ENCODE measurements at regions not wholly inside any gene's neighbourhood (a gene's known extent, or its start where the extent isn't known, plus 50 kb on each side); places are given as distances from the start of the nearest gene placed in this dataset.

GRCh38 chr7:124413029-124413428 lies 352.6 kb downstream of the GPR37 start:
- DNase-seq: no peak

DNA sequence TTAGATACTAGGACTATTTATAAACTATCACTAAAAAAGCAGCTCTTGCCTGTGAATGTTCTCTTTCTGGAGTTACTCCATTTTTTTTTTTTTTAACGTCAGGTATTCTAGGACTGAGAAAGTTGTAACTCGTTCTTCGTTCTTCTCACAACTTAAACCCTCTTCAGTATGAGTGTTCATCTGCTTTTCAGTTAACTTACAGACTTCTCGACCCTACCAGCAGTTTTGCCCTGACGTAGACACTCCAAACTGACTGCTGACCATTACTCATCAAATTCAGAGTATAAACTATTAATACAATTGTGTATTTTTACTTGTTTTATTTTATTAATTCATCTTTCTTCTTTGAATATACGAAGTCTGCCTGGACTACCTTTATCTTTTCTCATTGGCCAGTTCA lies 353.1 kb downstream of the GPR37 start:
- DNase-seq: no peak

- DNase-seq: no peak
Measured at GRCh38 chr7:124411796-124412195, 353.8 kb downstream of the GPR37 start.

- DNase-seq: no peak
Measured at GRCh38 chr7:124403587-124403986, 362.0 kb downstream of the GPR37 start.

- no peak for DNase-seq
Measured at GRCh38 chr7:124403112-124403511, 362.5 kb downstream of the GPR37 start.

DNA sequence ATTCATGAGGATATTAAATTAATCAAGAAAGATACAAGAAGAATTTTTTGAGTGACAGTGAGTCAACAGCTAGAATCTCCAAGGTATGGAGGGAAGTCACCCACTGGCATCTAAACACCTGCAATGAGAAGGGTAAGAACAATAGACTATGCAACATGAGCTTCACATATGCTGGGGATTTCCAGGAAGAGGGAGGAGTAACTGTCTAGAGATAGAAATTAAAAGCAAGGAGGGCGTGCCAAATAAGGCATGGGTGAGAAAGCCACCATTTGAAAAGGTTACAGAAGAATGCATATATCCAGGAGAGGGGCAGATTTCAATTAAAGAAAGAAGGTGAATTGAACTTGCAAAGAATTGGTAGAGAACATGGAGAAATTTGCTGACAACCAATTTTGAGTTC lies 365.7 kb downstream of the GPR37 start:
- no peak for DNase-seq

DNA sequence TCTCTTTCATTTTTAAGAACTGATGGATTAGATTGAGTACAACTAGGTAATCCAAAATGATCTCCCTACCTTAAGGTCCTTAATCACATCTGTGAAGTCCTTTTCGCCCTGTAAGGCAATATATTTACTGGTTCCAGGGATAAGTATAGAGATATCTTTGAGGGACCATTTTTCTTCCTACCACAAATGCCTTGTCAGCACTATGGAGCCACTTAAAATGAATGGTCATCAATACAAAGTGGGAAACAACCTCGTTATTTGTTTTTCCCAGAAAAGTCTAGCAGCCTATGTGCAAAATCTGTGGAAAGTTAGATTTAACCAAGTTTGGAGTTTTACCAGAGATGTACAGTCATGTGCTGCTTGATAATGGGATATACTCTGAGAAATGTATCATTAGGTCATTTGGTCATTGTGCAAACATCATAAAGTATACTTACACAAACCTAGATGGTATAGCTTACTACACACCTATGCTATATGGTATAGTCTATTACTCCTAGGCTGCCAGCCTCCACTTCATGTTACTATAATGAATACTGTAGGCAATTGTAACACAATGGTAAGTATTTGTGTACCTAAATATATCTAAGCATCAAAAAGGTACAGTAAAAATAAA lies 366.2 kb upstream of the TMEM229A start:
- no peak for DNase-seq

- no peak for DNase-seq
Measured at GRCh38 chr7:124397134-124397533, 364.3 kb upstream of the TMEM229A start.

DNA sequence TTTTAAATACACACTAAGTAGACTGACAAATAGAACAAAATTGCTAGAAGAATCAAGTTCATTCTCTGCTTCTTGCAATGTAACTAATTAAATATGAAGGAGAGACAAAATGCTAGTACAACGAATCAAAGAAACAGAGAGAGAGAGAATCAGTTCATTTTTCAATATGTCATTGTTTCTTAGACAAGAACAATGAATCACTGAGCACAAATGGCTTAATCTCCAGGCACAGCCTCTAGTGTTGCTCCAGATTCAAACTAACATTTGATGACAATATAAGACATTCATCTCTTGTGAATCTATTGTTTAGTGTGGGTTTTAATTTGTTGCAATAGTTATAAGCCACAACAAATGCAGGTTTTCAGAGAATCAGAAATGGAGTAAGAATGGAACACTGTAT lies 357.4 kb upstream of the TMEM229A start:
- DNase-seq: no peak

DNA sequence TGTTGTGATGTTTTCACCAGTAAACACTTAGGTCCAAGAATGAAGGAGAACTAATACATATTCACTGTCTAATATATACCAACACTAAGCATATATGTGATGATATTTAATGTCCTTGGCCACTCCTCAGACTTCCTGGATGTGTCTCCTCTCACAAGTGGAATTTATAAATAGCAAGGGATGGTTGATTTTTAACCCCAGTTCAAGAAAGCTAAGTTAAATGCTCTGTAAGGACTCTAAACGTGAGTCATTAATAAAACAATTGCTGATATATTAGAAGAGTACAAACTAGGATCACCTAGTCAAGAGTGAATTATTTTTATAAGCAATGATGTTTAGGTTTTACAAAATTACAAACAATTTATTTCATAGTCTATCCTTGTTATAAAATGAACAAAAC lies 355.9 kb upstream of the TMEM229A start:
- DNase-seq: no peak

- DNase-seq: no peak
Measured at GRCh38 chr7:124387056-124387455, 354.2 kb upstream of the TMEM229A start.

DNA sequence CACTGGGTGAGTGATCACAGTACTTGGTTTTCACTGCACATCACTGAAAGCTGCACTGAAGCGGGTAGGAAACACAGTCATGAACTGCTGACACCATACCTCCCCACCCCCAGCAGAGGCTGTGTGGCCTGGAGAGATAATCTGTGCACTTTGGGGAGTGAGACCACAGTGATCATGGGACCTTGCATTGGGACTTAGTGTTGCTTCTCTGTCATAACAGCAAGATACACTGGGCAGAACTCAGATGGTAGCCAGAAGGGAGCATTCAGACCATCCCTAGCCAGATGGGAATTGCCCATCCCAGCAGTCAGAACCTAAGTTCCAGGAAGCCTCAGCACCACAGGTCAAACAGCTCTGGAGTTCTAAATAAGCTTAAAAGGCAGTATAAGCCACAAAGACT lies 346.4 kb upstream of the TMEM229A start:
- DNase-seq: no peak

- no peak for DNase-seq
Measured at GRCh38 chr7:124376111-124376510, 343.2 kb upstream of the TMEM229A start.

GRCh38 chr7:124375391-124375790 lies 342.5 kb upstream of the TMEM229A start:
- DNase-seq: no peak

DNA sequence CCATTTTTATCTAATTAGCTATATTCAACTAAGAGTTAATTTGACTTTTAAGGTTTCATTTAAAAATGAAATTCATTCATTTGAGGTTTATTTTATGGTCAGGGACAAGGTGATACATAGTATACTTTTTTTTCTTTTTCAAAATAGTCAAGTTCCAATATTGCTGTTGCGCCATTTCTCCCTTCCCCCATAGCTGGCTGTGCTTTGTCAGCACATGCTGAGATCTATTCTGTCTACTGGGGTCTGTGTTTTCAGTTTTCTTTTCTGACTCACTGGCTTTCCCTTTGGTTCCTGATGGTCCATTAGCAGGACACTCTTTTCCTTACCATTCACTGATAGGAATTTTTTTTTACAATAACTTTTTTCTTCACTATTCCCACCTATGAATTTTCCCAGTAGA lies 336.4 kb upstream of the TMEM229A start:
- DNase-seq: no peak

GRCh38 chr7:124366118-124366517 lies 333.3 kb upstream of the TMEM229A start:
- no peak for DNase-seq

GRCh38 chr7:124364283-124364682 lies 331.4 kb upstream of the TMEM229A start:
- no peak for DNase-seq

- no peak for DNase-seq
Measured at GRCh38 chr7:124354201-124354600, 321.3 kb upstream of the TMEM229A start.

DNA sequence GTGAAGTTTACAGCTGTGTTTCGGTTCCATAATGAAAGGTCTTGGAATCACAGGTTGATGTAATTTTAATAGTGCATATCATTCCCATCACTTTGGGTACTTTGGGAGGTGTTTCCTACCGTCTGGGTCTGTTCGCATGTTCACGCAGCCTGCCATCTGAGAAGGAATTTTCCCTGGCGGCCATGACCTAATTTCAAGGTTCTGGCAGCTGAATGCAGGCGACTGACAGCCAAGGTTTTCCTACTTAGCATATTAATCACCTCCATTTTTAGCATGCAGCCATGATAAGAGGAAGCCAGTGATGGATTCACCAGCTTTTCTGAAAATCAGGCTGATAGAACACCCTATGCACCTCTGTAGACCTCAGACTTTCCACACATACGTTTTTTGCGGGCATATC lies 319.1 kb upstream of the TMEM229A start:
- DNase-seq: no peak

- DNase-seq: no peak
Measured at GRCh38 chr7:124349443-124349842, 316.6 kb upstream of the TMEM229A start.

DNA sequence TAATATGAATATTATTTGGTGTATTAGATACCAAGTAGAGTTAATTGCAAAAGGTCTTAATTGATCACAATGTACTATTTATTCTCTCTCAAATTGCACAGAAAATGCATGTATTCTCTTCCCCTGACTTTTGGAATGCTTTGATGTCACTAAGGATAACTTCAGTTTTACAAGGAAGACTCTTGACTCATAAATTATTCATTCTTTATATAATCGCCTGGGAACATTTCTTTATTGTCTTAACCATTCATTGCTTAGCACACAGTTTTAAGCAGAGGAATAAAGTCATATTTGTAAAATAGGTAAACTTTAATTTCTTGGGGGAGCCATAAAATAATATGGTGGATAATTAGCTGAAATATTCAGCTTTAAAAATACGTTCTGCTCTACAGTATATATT lies 306.0 kb upstream of the TMEM229A start:
- no peak for DNase-seq

DNA sequence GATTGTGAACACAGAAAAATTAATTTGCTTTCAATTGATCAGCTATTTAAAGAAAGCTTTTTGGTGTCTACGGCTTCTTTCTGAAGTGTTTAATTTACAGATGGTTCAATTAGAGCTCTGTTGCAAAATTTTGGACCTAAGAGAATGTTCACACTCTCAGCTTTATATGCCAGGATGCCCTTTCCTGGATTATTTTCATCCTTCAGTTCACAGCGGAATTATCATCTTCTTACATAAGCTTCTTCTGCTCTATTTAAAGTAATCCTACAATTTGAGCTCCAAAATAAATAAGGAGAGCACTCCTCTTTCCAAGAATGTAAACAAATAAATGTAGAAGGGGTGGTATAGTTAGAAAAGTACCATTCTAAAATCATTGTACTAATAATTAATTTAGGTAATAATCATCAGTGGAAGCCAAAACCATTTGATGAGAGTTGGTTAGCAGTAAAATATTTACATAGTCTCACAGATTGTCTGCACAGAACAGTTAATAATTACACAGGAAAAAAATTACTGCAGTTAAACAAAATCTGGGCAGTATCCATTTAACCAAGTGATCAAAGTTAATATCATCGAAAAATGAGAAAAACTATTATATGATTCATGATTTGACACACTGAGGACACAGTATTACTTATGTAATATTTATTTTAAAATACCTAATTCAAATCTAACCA lies 298.0 kb upstream of the TMEM229A start:
- no peak for DNase-seq

DNA sequence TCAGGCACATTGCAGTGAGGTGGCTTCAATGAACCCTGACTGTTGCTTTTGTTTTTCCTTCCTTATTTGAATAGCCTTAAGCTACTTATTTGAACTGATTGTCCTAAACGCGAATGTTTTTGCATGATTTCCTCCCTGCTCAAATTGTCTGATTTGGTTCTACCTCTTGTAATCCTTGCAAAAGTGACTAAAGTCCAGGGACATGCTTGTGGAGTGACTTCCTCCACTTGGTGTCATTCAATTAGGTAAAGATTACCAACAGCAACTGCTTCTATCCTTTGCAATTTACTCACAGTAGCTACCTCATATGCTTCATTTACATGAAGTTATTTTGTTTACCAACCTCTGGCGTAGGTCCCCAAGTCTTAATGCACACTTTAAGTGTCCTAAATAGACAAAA lies 295.9 kb upstream of the TMEM229A start:
- DNase-seq: no peak

DNA sequence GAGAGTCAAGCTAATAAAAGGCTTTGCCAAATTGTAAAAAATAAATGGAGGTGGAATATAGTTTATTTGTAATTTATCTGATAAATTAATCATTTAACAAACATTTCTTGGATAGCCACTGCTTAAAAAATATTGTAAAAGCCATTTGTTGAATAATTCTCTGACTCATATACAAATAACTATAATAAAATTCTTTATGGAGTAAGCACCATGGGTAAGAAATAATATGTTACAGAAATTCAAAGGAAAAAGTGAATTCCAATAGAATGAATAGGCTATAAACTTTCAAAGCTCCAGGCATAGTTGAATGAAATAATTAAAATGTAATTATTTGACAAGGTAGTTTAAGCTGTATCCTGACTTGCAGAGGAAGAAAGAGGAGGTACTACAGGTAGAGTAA lies 291.4 kb upstream of the TMEM229A start:
- no peak for DNase-seq

- DNase-seq: no peak
Measured at GRCh38 chr7:124323597-124323996, 290.7 kb upstream of the TMEM229A start.
